IPS-20b (cell line): ENCODE measurements at regions not wholly inside any gene's neighbourhood (a gene's known extent, or its start where the extent isn't known, plus 50 kb on each side); places are given as distances from the start of the nearest gene placed in this dataset.

Source experiments
- H3K27ac ChIP-seq: one replicate; pipeline ENCODE4 v1.5.1; 2013; ENCODE audit warnings: low read length
- H3K27me3 ChIP-seq: 2 replicates; pipeline ENCODE4 v1.6.1; 2013; ENCODE audit warnings: mild to moderate bottlenecking, low read length, inconsistent platforms; ENCODE audit not compliant: insufficient read depth
- H3K36me3 ChIP-seq: 2 replicates; pipeline ENCODE4 v1.6.1; 2013; ENCODE audit warnings: low read depth, mild to moderate bottlenecking, inconsistent platforms, low read length, moderate library complexity; ENCODE audit not compliant: insufficient read depth
- H3K4me1 ChIP-seq: 2 replicates; pipeline ENCODE4 v1.6.1; 2013; ENCODE audit warnings: mild to moderate bottlenecking, control low read depth, inconsistent platforms, low read length, moderate library complexity; ENCODE audit not compliant: insufficient read depth
- H3K4me3 ChIP-seq: 2 replicates; pipeline ENCODE4 v1.5.1; 2013; ENCODE audit warnings: mild to moderate bottlenecking, low read length, inconsistent platforms
- H3K9ac ChIP-seq: 2 replicates; pipeline ENCODE4 v1.6.1; 2013; ENCODE audit warnings: low read depth, mild to moderate bottlenecking, inconsistent platforms, low read length, moderate library complexity
- H3K9me3 ChIP-seq: 2 replicates; pipeline ENCODE4 v1.6.1; 2013; ENCODE audit warnings: mild to moderate bottlenecking, low read depth, low read length, inconsistent platforms; ENCODE audit not compliant: insufficient read depth

- Histone ChIP-seq H3K36me3 (no peaks in the 10 kb centered on the region), H3K4me1 (no peaks in the 10 kb centered on the region), H3K27ac (no peak overlapping the region), H3K9me3 (no peaks in the 10 kb centered on the region), H3K4me3 (no peak overlapping the region), H3K27me3 (no peaks in the 10 kb centered on the region), H3K9ac (no peak overlapping the region)
Observed at GRCh38 chr3:67863869-67864268, 209.5 kb upstream of the SUCLG2 start.

- H3K27ac ChIP-seq, result no peak overlapping the region
- no peak overlapping the region for H3K4me3 ChIP-seq
- no peaks in the 10 kb centered on the region for H3K4me1 ChIP-seq
- H3K9ac ChIP-seq, result no peak overlapping the region
- H3K9me3 ChIP-seq, result no peaks in the 10 kb centered on the region
- H3K27me3 ChIP-seq, result no peaks in the 10 kb centered on the region
- H3K36me3 ChIP-seq, result no peaks in the 10 kb centered on the region
Observed at GRCh38 chr3:67860429-67860828, 206.0 kb upstream of the SUCLG2 start.

- no peaks in the 10 kb centered on the region for H3K36me3 ChIP-seq
Observed at GRCh38 chr3:67858492-67858891, 204.1 kb upstream of the SUCLG2 start.

DNA sequence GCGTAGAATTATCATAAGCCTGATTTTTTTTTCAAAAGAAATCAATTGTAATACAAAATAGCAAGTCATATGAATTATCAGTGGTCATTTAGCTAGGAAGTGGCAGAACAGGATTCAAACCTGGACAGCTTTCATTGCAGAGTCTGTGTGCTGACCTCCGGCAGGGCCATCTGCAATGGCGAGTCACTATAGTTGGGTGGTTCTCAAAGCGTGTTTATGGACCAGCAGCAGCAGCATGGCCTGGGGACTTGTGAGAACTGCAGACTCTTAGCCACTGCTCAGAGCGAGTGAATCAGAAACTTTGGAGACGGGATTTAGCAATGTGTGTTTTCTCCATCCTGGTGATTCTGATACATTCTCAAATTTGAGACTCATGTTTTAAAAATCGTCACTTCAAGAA, 202.3 kb upstream of the SUCLG2 start:
- H3K36me3 ChIP-seq, result no peaks in the 10 kb centered on the region
- no peak overlapping the region for H3K9ac ChIP-seq
- H3K4me3 ChIP-seq, result no peak overlapping the region
- H3K9me3 ChIP-seq, result no peaks in the 10 kb centered on the region
- H3K27ac ChIP-seq, result no peak overlapping the region
- H3K27me3 ChIP-seq, result no peaks in the 10 kb centered on the region
- H3K4me1 ChIP-seq, result no peaks in the 10 kb centered on the region

More at GRCh38 chr3:67858492-67858891, 204.1 kb upstream of the SUCLG2 start:
- H3K27ac ChIP-seq, result no peak overlapping the region
- no peak overlapping the region for H3K4me3 ChIP-seq
- no peaks in the 10 kb centered on the region for H3K27me3 ChIP-seq
- no peaks in the 10 kb centered on the region for H3K4me1 ChIP-seq
- H3K9me3 ChIP-seq, result no peaks in the 10 kb centered on the region
- H3K9ac ChIP-seq, result no peak overlapping the region

- H3K36me3 ChIP-seq, result no peaks in the 10 kb centered on the region
Observed at GRCh38 chr3:67854663-67855062, 200.3 kb upstream of the SUCLG2 start.

DNA sequence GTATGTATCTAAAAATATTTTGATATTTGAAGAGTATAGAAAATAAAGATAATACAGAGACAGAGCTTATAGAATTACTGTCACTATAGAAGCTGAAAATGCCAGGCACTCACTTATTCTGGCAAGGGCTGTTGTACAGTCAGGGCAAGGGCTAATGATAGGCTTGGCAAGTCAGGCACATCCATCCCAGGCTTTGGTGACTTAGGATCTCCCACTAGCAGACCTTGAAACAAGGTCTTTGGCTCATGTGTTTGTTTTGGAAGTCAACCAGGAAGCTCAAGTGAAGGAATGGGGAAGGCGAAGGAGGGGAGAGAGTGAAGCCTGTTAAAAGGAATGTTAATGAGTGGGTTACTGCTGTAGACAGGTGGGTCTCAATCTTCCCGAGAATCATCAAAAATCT, 199.1 kb upstream of the SUCLG2 start:
- no peaks in the 10 kb centered on the region for H3K36me3 ChIP-seq
- no peak overlapping the region for H3K4me3 ChIP-seq
- no peak overlapping the region for H3K9ac ChIP-seq
- H3K4me1 ChIP-seq, result no peaks in the 10 kb centered on the region
- H3K27me3 ChIP-seq, result no peaks in the 10 kb centered on the region
- H3K27ac ChIP-seq, result no peak overlapping the region
- H3K9me3 ChIP-seq, result no peaks in the 10 kb centered on the region

More at GRCh38 chr3:67854663-67855062, 200.3 kb upstream of the SUCLG2 start:
- Histone ChIP-seq H3K27me3 (no peaks in the 10 kb centered on the region), H3K9me3 (no peaks in the 10 kb centered on the region), H3K4me3 (no peak overlapping the region), H3K9ac (no peak overlapping the region), H3K27ac (no peak overlapping the region), H3K4me1 (no peaks in the 10 kb centered on the region)

GRCh38 chr3:67848299-67848698, 193.9 kb upstream of the SUCLG2 start:
- no peaks in the 10 kb centered on the region for H3K9me3 ChIP-seq
- H3K36me3 ChIP-seq, result no peaks in the 10 kb centered on the region
- H3K9ac ChIP-seq, result no peak overlapping the region
- H3K4me1 ChIP-seq, result no peaks in the 10 kb centered on the region
- no peaks in the 10 kb centered on the region for H3K27me3 ChIP-seq
- no peak overlapping the region for H3K27ac ChIP-seq
- H3K4me3 ChIP-seq, result no peak overlapping the region

- no peak overlapping the region for H3K9ac ChIP-seq
- H3K9me3 ChIP-seq, result no peaks in the 10 kb centered on the region
- H3K4me1 ChIP-seq, result no peaks in the 10 kb centered on the region
- no peak overlapping the region for H3K4me3 ChIP-seq
- no peaks in the 10 kb centered on the region for H3K36me3 ChIP-seq
- no peak overlapping the region for H3K27ac ChIP-seq
- H3K27me3 ChIP-seq, result no peaks in the 10 kb centered on the region
Observed at GRCh38 chr3:67846166-67846565, 191.8 kb upstream of the SUCLG2 start.

DNA sequence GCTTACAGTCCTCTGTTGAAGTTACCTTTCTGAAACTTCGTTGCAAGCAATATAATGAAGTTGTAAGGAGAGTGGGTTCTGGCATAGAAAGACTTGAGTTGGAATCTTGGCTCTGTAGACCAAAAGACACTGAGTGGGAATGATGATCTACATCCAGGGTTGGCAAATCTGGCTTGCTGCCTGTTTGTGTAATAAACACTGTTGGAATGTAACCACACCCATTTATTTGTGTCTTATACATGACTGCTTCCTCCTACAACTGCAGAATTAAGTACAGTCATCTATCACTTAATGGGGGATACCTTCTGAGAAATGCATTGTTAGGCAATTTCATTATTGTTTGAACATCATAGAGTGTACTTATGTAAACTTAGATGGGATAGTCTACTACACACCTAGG, 178.4 kb upstream of the SUCLG2 start:
- Histone ChIP-seq H3K4me1 (no peaks in the 10 kb centered on the region), H3K9me3 (peaks cover 7% of the 10 kb centered on the region), H3K36me3 (no peaks in the 10 kb centered on the region), H3K9ac (no peak overlapping the region), H3K27me3 (no peaks in the 10 kb centered on the region), H3K27ac (no peak overlapping the region), H3K4me3 (no peak overlapping the region)

DNA sequence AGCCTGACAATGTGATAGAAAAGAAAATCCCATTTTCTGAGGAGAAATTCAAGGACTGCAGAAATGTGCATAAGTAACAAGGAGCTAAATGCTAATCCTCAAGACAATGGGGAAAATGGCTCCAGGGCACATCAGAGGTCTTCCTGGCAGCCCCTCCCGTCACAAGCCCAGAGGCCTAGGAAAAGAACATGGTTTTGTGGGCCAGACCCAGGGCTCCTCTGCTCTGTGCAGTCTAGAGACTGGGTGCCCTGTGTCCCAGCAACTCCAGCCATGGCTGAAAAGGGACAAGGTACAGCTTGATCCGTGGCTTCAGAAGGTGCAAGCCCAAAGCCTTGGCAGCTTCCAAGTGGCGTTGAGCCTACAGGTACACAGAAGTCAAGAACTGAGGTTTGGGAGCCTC, 176.8 kb upstream of the SUCLG2 start:
- no peaks in the 10 kb centered on the region for H3K4me1 ChIP-seq
- H3K27me3 ChIP-seq, result no peaks in the 10 kb centered on the region
- H3K9ac ChIP-seq, result no peak overlapping the region
- H3K36me3 ChIP-seq, result no peaks in the 10 kb centered on the region
- H3K4me3 ChIP-seq, result no peak overlapping the region
- no peak overlapping the region for H3K27ac ChIP-seq
- peaks cover 7% of the 10 kb centered on the region for H3K9me3 ChIP-seq

DNA sequence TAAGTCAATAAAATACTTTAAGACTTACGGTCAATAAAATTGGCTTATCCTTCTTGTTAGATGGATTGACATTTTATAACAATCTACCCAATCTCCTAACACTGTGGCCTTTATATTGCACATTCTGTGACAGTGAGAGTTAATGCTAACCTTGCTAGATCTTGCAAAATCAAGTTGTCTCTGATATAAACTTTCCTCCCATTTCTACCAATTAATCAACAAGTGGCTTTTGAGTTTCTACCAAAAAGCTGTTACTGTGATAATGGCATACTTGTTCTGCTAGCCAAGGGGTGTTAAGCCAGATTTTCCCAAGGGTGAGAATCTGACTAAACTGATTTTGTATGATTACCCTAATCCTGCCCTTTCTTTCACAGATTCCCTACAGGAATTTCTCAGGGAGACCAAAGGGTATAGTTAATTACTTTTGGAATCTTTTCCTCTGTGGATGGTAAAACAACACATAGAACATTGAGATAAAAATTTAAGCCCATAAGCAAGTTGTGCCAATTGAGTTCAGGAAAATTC, 174.1 kb upstream of the SUCLG2 start:
- no peak overlapping the region for H3K4me3 ChIP-seq
- no peaks in the 10 kb centered on the region for H3K36me3 ChIP-seq
- H3K27ac ChIP-seq, result no peak overlapping the region
- H3K9me3 ChIP-seq, result no peaks in the 10 kb centered on the region
- H3K27me3 ChIP-seq, result no peaks in the 10 kb centered on the region
- no peak overlapping the region for H3K9ac ChIP-seq
- no peaks in the 10 kb centered on the region for H3K4me1 ChIP-seq

GRCh38 chr3:67821135-67821534, 166.7 kb upstream of the SUCLG2 start:
- H3K4me3 ChIP-seq, result no peak overlapping the region
- no peaks in the 10 kb centered on the region for H3K27me3 ChIP-seq
- no peak overlapping the region for H3K27ac ChIP-seq

More at GRCh38 chr3:67821135-67821534, 166.7 kb upstream of the SUCLG2 start:
- no peak overlapping the region for H3K9ac ChIP-seq
- H3K4me1 ChIP-seq, result 0 out of 2 replicates have a peak, but pooled peaks cover 3% of the 10 kb centered on the region
- H3K9me3 ChIP-seq, result no peaks in the 10 kb centered on the region
- H3K36me3 ChIP-seq, result no peaks in the 10 kb centered on the region
